IPS DF 6.9 (cell line): ENCODE measurements at regions not wholly inside any gene's neighbourhood (a gene's known extent, or its start where the extent isn't known, plus 50 kb on each side); places are given as distances from the start of the nearest gene placed in this dataset.
"Not testable (repeated sequence)": the region's sequence is repeated elsewhere in the genome, so short reads cannot be mapped to it uniquely, and the experiment has no call there.

ENCODE experiments used
- DNase-seq: peaks from one replicate; pipeline ENCODE4 v3.0.0-alpha.2; 2013; ENCODE audit warnings: low read depth, low spot score
- H3K27ac ChIP-seq: one replicate; pipeline ENCODE4 v1.5.1; 2013; ENCODE audit warnings: low read length, control low read depth
- H3K27me3 ChIP-seq: 2 replicates; pipeline ENCODE4 v1.6.1; 2013; ENCODE audit warnings: mild to moderate bottlenecking, low read length; ENCODE audit not compliant: control insufficient read depth, insufficient read depth
- H3K36me3 ChIP-seq: 2 replicates; pipeline ENCODE4 v1.6.1; 2013; ENCODE audit warnings: low read length; ENCODE audit not compliant: control insufficient read depth, insufficient read depth
- H3K4me1 ChIP-seq: 2 replicates; pipeline ENCODE4 v1.6.1; 2013; ENCODE audit warnings: low read length; ENCODE audit not compliant: control insufficient read depth, insufficient read depth
- H3K4me3 ChIP-seq: 2 replicates; pipeline ENCODE4 v1.5.1; 2013; ENCODE audit warnings: mild to moderate bottlenecking, low read length
- H3K9me3 ChIP-seq: 2 replicates; pipeline ENCODE4 v1.6.1; 2013; ENCODE audit warnings: low read length, inconsistent platforms; ENCODE audit not compliant: control insufficient read depth, insufficient read depth
- WGBS: extraction: QIAGEN DNeasy Blood & Tissue Kit; methylation state at CpG from one replicate; pipeline ENCODE4 v1.1.7; 2013; ENCODE audit warnings: mixed read lengths, missing lambda C conversion rate; ENCODE audit not compliant: insufficient read length, insufficient coverage; 5-methylcytosine and 5-hydroxymethylcytosine counted together

- no peaks in the 10 kb centered on the region for H3K4me1 ChIP-seq
- H3K9me3 ChIP-seq = peaks cover 32% of the 10 kb centered on the region
- H3K36me3 ChIP-seq = no peaks in the 10 kb centered on the region
- H3K27ac ChIP-seq = no peak overlapping the region
- no peak overlapping the region for H3K4me3 ChIP-seq
- DNase-seq = no peak
- no CpG with 5 or more reads among the region's 3 CpGs for WGBS
- H3K27me3 ChIP-seq = no peaks in the 10 kb centered on the region
Observed at GRCh38 chr2:89848114-89848513, 1156.6 kb downstream of the RPIA start.

- H3K4me3 ChIP-seq = no peak overlapping the region
Observed at GRCh38 chr2:89848763-89849368, 1157.4 kb downstream of the RPIA start.

GRCh38 chr2:89849731-89850130, 1158.3 kb downstream of the RPIA start:
- no peak overlapping the region for H3K27ac ChIP-seq
- H3K9me3 ChIP-seq = peaks cover 24% of the 10 kb centered on the region
- H3K36me3 ChIP-seq = no peaks in the 10 kb centered on the region
- no CpG with 5 or more reads among the region's 3 CpGs for WGBS
- H3K4me1 ChIP-seq = no peaks in the 10 kb centered on the region
- H3K27me3 ChIP-seq = no peaks in the 10 kb centered on the region
- H3K4me3 ChIP-seq = no peak overlapping the region
- DNase-seq = no peak

More at GRCh38 chr2:89848763-89849368, 1157.4 kb downstream of the RPIA start:
- DNase-seq = no peak
- peaks cover 32% of the 10 kb centered on the region for H3K9me3 ChIP-seq
- no peaks in the 10 kb centered on the region for H3K27me3 ChIP-seq
- H3K36me3 ChIP-seq = no peaks in the 10 kb centered on the region
- H3K27ac ChIP-seq = no peak overlapping the region
- H3K4me1 ChIP-seq = no peaks in the 10 kb centered on the region
- no CpG with 5 or more reads among the region's 2 CpGs for WGBS

GRCh38 chr2:89850481-89850880, 1159.0 kb downstream of the RPIA start:
- no peak for DNase-seq
- WGBS = no CpG with 5 or more reads among the region's 3 CpGs
- H3K36me3 ChIP-seq = no peaks in the 10 kb centered on the region
- H3K9me3 ChIP-seq = peaks cover 22% of the 10 kb centered on the region
- no peaks in the 10 kb centered on the region for H3K27me3 ChIP-seq
- H3K4me3 ChIP-seq = no peak overlapping the region
- no peaks in the 10 kb centered on the region for H3K4me1 ChIP-seq
- no peak overlapping the region for H3K27ac ChIP-seq

GRCh38 chr2:89850881-89851582, 1159.6 kb downstream of the RPIA start:
- no peak overlapping the region for H3K27ac ChIP-seq
- DNase-seq = no peak
- H3K27me3 ChIP-seq = no peaks in the 10 kb centered on the region
- WGBS = no CpG with 5 or more reads among the region's 4 CpGs
- no peaks in the 10 kb centered on the region for H3K36me3 ChIP-seq
- no peak overlapping the region for H3K4me3 ChIP-seq
- H3K4me1 ChIP-seq = no peaks in the 10 kb centered on the region
- H3K9me3 ChIP-seq = peaks cover 19% of the 10 kb centered on the region

- DNase-seq = no peak
- H3K27ac ChIP-seq = no peak overlapping the region
- H3K4me3 ChIP-seq = no peak overlapping the region
- H3K27me3 ChIP-seq = no peaks in the 10 kb centered on the region
- no CpG with 5 or more reads among the region's 1 CpG for WGBS
- peaks cover 19% of the 10 kb centered on the region for H3K9me3 ChIP-seq
- no peaks in the 10 kb centered on the region for H3K36me3 ChIP-seq
- H3K4me1 ChIP-seq = no peaks in the 10 kb centered on the region
Observed at GRCh38 chr2:89851583-89851905, 1160.1 kb downstream of the RPIA start.

- H3K27ac ChIP-seq, H3K4me3 ChIP-seq, DNase-seq, H3K36me3 ChIP-seq, H3K27me3 ChIP-seq, H3K4me1 ChIP-seq: not testable (repeated sequence)
- H3K9me3 ChIP-seq = peaks cover 13% of the 10 kb centered on the region
- no CpG with 5 or more reads among the region's 1 CpG for WGBS
Observed at GRCh38 chr2:89853427-89853826, 1162.0 kb downstream of the RPIA start.

GRCh38 chr2:89855752-89856151, 1164.3 kb downstream of the RPIA start:
- not testable (repeated sequence) for H3K27ac ChIP-seq, H3K4me1 ChIP-seq, H3K36me3 ChIP-seq, DNase-seq, H3K9me3 ChIP-seq, H3K27me3 ChIP-seq, H3K4me3 ChIP-seq
- WGBS = no CpG with 5 or more reads among the region's 2 CpGs

GRCh38 chr2:89856305-89856704, 1164.8 kb downstream of the RPIA start:
- H3K4me3 ChIP-seq, H3K27me3 ChIP-seq, H3K27ac ChIP-seq, H3K4me1 ChIP-seq, H3K9me3 ChIP-seq, DNase-seq, H3K36me3 ChIP-seq: not testable (repeated sequence)
- WGBS = no CpG with 5 or more reads among the region's 7 CpGs

- not testable (repeated sequence) for H3K27ac ChIP-seq, H3K27me3 ChIP-seq, H3K4me3 ChIP-seq, H3K36me3 ChIP-seq, DNase-seq, H3K4me1 ChIP-seq, H3K9me3 ChIP-seq
- no CpG with 5 or more reads among the region's 5 CpGs for WGBS
Observed at GRCh38 chr2:89862164-89862563, 1170.7 kb downstream of the RPIA start.

- not testable (repeated sequence) for H3K4me3 ChIP-seq, H3K4me1 ChIP-seq, H3K36me3 ChIP-seq
Observed at GRCh38 chr2:89863209-89863608, 1171.7 kb downstream of the RPIA start.

More at GRCh38 chr2:89863209-89863608, 1171.7 kb downstream of the RPIA start:
- H3K27ac ChIP-seq, H3K27me3 ChIP-seq, DNase-seq, H3K9me3 ChIP-seq: not testable (repeated sequence)
- no CpG with 5 or more reads among the region's 6 CpGs for WGBS
